Astrocyte of the hippocampus (primary cell): ENCODE measurements at regions not wholly inside any gene's neighbourhood (a gene's known extent, or its start where the extent isn't known, plus 50 kb on each side); places are given as distances from the start of the nearest gene placed in this dataset.
A peak's percentile ranks its signal among the peaks of the same experiment; 100 is the strongest.

Experiments
- DNase-seq: peaks from one replicate; pipeline ENCODE4 v3.0.0; 2011; ENCODE audit warnings: low read depth, low spot score

GRCh38 chr5:96035796-96036195 is 74.1 kb upstream of the ELL2 start:
- DNase-seq = no peak

- DNase-seq = no peak
Observed at GRCh38 chr5:96033116-96033515, 71.5 kb upstream of the ELL2 start.

GRCh38 chr5:96031811-96032261 is 70.2 kb upstream of the ELL2 start:
- peak; percentile 55 for DNase-seq

GRCh38 chr5:96031180-96031579 is 69.5 kb upstream of the ELL2 start:
- no peak for DNase-seq

GRCh38 chr5:96026406-96027041 is 64.9 kb upstream of the ELL2 start:
- peak; percentile 58 for DNase-seq

GRCh38 chr5:96024683-96025475 is 63.2 kb upstream of the ELL2 start:
- no peak for DNase-seq

GRCh38 chr5:96023518-96023917 is 61.9 kb upstream of the ELL2 start:
- peak; percentile 43 for DNase-seq

GRCh38 chr5:96022971-96023370 is 61.3 kb upstream of the ELL2 start:
- no peak for DNase-seq

GRCh38 chr5:96017951-96018350 is 56.3 kb upstream of the ELL2 start:
- DNase-seq = peak; percentile 23

- DNase-seq = no peak
Observed at GRCh38 chr5:96016216-96016615, 54.6 kb upstream of the ELL2 start.

GRCh38 chr5:96015709-96016108 is 54.1 kb upstream of the ELL2 start:
- no peak for DNase-seq

GRCh38 chr5:96014395-96014794 is 52.7 kb upstream of the ELL2 start:
- no peak for DNase-seq

GRCh38 chr5:96013254-96013653 is 51.6 kb upstream of the ELL2 start:
- DNase-seq = no peak

GRCh38 chr5:96012399-96012798 is 50.7 kb upstream of the ELL2 start:
- DNase-seq = no peak
